ENCODE measurements at regions not wholly inside any gene's neighbourhood (a gene's known extent, or its start where the extent isn't known, plus 50 kb on each side); places are given as distances from the start of the nearest gene placed in this dataset.
"Not testable (repeated sequence)": the region's sequence is repeated elsewhere in the genome, so short reads cannot be mapped to it uniquely, and the experiment has no call there.

DNA sequence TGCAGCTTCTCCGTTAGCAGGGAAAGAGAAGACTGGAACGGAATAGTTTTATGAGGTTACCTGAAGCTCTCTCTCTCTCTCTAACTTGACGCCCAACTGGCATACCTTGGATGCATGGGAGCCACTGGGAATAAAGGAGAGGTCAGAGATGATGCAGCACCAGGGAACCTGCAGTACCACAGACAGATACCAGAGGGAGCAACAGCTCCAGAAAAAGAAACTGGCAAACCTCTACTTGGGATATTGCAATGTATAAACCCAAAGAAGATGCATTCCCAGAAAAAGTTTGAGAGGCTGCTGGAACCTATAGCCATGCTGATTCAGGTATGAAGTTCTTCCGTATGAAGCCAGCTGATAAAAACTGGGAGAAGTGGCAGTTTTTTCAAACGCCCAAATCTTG is 2976.1 kb upstream of the TEKT4 start:
- TF ChIP-seq ZNF274 (IDR thresholded peaks at IDR 0.05; ENCODE audit: low read depth, low read length); SUZ12 (IDR thresholded peaks at IDR 0.05; ENCODE audit: extremely low read depth, insufficient read depth, insufficient read length): not testable (repeated sequence)
